ENCODE measurements at regions not wholly inside any gene's neighbourhood (a gene's known extent, or its start where the extent isn't known, plus 50 kb on each side); places are given as distances from the start of the nearest gene placed in this dataset.

GRCh38 chr3:56881841-56882240, 80.1 kb upstream of the ARHGEF3 start:
- TF ChIP-seq POLR2A (IDR thresholded peaks at IDR 0.05; ENCODE audit: low read length) = no peak
- TF ChIP-seq MAX (IDR thresholded peaks at IDR 0.05) = no peak
- TF ChIP-seq CTCF (IDR thresholded peaks at IDR 0.05) = no peak
- TF ChIP-seq EP300 (IDR thresholded peaks at IDR 0.05) = no peak
- no peak for TF ChIP-seq PBX3 (IDR thresholded peaks at IDR 0.05)
